ENCODE measurements at regions not wholly inside any gene's neighbourhood (a gene's known extent, or its start where the extent isn't known, plus 50 kb on each side); places are given as distances from the start of the nearest gene placed in this dataset.

DNA sequence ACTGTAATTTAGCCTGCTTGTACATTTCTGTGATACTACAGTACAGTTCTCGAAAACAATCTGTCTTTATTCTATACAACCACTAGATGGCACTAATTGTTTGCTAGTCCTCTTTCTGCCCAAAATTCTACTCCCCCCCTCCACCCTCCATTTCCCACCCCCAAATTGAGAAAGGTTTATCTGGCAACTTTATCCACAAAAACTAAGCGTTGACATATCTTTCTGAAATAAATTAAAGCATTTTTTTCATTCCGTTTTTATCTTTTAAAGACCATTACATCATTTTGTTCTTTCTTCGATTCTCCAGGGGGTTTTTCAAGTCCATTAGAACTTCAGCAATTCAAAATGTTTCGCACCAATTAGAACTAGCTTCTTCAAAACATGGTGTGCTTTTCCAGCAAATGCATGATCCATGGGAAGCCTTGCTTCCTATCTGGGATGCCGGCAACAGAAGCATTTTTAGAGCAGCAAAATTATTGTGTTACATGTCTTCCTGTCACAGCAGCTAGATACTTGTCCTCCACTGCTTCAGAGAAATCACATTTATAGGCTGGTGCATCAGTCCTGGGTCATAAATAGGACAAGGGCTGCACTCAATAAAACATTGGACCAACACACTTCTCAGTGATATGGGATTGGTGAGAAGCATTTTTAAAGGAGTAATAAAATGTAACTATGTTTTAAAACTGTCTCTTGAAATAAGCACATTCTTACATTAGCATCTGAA lies 241.3 kb downstream of the PAX3 start:
- H3K4me3 ChIP-seq (ENCODE audit: low read depth, low read length), result no peak overlapping the region
- TF ChIP-seq POLR2A (IDR thresholded peaks at IDR 0.05; ENCODE audit: extremely low read depth, insufficient read length), result no peak
- TF ChIP-seq, protein P1, sequence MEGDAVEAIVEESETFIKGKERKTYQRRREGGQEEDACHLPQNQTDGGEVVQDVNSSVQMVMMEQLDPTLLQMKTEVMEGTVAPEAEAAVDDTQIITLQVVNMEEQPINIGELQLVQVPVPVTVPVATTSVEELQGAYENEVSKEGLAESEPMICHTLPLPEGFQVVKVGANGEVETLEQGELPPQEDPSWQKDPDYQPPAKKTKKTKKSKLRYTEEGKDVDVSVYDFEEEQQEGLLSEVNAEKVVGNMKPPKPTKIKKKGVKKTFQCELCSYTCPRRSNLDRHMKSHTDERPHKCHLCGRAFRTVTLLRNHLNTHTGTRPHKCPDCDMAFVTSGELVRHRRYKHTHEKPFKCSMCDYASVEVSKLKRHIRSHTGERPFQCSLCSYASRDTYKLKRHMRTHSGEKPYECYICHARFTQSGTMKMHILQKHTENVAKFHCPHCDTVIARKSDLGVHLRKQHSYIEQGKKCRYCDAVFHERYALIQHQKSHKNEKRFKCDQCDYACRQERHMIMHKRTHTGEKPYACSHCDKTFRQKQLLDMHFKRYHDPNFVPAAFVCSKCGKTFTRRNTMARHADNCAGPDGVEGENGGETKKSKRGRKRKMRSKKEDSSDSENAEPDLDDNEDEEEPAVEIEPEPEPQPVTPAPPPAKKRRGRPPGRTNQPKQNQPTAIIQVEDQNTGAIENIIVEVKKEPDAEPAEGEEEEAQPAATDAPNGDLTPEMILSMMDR (IDR thresholded peaks at IDR 0.05; ENCODE audit: low read depth, low read length), result peak; percentile 19
- TF ChIP-seq, protein P2, sequence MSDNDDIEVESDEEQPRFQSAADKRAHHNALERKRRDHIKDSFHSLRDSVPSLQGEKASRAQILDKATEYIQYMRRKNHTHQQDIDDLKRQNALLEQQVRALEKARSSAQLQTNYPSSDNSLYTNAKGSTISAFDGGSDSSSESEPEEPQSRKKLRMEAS (IDR thresholded peaks at IDR 0.05; ENCODE audit: low read depth, low read length), result no peak
- TF ChIP-seq MYC (IDR thresholded peaks at IDR 0.05; ENCODE audit: low read depth, low read length), result no peak

DNA sequence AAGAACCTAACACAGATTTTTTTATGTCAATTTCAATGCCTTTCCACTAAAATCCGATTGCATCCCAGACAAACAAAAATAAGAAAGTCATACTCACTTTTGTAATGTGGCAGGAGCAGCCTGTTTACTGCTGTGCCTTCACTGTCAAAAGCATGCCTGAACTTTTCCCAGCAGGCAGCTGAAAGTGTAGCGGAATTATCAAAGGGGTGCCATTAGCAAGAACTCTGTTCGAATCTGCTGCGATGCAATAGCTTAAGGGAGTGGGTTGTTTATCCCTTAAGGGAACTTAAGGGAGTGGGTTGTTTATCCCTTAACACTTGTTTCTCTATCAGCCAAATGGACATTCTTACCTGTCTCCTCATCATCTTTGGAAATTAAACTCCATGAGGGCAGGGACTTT lies 243.5 kb downstream of the PAX3 start:
- TF ChIP-seq, protein P2 (IDR thresholded peaks at IDR 0.05; ENCODE audit: low read depth, low read length), result no peak
- TF ChIP-seq POLR2A (IDR thresholded peaks at IDR 0.05; ENCODE audit: extremely low read depth, insufficient read length) (no peak), MYC (IDR thresholded peaks at IDR 0.05; ENCODE audit: low read depth, low read length) (no peak)
- TF ChIP-seq, protein P1 (IDR thresholded peaks at IDR 0.05; ENCODE audit: low read depth, low read length), result no peak
- no peak overlapping the region for H3K4me3 ChIP-seq (ENCODE audit: low read depth, low read length)
- DNase-seq (ENCODE audit: low read depth), result no peak

More for the DNA sequence above, 241.3 kb downstream of the PAX3 start:
- DNase-seq (ENCODE audit: low read depth), result peak; percentile 45

DNA sequence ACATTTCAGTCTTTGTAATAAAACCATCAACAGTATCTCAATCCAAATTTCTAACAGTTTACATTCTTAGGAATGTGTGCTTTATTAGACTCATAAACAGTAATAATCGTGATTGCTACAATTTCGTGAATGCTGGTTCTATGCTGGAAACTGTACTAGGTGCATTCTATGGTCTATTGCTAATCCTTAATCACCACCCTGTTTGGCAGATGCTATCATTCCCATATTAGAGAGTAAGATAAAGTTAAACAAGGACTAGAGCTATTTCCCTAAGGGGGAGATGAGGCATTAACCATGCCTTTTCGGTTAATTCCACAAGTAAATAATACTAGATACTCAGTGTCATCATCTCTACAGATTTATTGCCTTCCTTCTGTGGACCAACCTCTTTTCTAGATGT lies 244.0 kb downstream of the PAX3 start:
- DNase-seq (ENCODE audit: low read depth), result no peak
- no peak overlapping the region for H3K4me3 ChIP-seq (ENCODE audit: low read depth, low read length)
- TF ChIP-seq MYC (IDR thresholded peaks at IDR 0.05; ENCODE audit: low read depth, low read length) (no peak), POLR2A (IDR thresholded peaks at IDR 0.05; ENCODE audit: extremely low read depth, insufficient read length) (no peak)
- TF ChIP-seq, protein P2 (IDR thresholded peaks at IDR 0.05; ENCODE audit: low read depth, low read length), result no peak

DNA sequence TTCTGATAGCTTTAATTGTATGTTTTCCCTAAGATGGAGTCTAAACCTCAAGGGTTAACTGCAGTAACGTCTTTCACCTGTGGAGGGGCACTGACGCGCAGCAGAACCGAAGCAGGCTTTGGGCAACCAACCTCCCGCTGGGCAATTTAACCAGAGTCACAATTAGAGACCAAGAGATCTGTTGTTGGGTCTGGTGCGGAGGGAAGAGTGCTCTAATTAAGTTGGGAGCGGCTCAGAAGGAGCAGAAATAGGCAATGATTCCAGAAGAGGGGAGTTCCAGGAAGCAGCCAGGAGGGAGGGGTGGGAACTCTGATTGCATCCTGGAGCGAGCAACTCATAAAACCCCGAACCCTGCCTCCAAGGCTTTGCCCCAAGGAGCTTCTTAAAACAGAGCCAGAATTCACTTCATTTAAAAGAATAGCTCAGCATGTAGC lies 245.8 kb downstream of the PAX3 start:
- peak; percentile 27 for DNase-seq (ENCODE audit: low read depth)

DNA sequence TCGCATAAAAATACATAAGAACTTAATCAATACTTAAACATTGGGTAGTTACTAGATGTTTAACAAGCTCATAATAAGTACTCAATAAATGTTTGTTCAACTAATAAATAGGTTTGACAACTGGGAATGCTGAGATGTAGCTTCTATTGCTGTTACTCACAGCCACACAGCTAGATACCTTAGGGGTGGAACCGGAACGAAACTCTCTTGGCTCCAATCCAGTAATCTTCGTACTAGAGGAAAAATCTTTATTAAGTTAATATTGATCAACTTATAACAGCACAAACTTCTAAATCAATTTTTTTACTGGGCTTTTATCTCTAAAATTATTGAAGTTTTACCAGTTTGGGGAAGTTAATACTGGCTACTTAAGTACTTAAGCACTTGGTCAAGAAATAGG lies 247.8 kb downstream of the PAX3 start:
- TF ChIP-seq, protein P2 (IDR thresholded peaks at IDR 0.05; ENCODE audit: low read depth, low read length), result no peak
- no peak for TF ChIP-seq MYC (IDR thresholded peaks at IDR 0.05; ENCODE audit: low read depth, low read length)
- TF ChIP-seq, protein P1 (IDR thresholded peaks at IDR 0.05; ENCODE audit: low read depth, low read length), result no peak
- no peak for TF ChIP-seq POLR2A (IDR thresholded peaks at IDR 0.05; ENCODE audit: extremely low read depth, insufficient read length)
- no peak overlapping the region for H3K4me3 ChIP-seq (ENCODE audit: low read depth, low read length)
- DNase-seq (ENCODE audit: low read depth), result no peak

More for the DNA sequence above, 245.8 kb downstream of the PAX3 start:
- H3K4me3 ChIP-seq (ENCODE audit: low read depth, low read length), result no peak overlapping the region
- TF ChIP-seq POLR2A (IDR thresholded peaks at IDR 0.05; ENCODE audit: extremely low read depth, insufficient read length), result no peak
- TF ChIP-seq, protein P1 (IDR thresholded peaks at IDR 0.05; ENCODE audit: low read depth, low read length), result peak; percentile 20
- TF ChIP-seq, protein P2 (IDR thresholded peaks at IDR 0.05; ENCODE audit: low read depth, low read length), result no peak

DNA sequence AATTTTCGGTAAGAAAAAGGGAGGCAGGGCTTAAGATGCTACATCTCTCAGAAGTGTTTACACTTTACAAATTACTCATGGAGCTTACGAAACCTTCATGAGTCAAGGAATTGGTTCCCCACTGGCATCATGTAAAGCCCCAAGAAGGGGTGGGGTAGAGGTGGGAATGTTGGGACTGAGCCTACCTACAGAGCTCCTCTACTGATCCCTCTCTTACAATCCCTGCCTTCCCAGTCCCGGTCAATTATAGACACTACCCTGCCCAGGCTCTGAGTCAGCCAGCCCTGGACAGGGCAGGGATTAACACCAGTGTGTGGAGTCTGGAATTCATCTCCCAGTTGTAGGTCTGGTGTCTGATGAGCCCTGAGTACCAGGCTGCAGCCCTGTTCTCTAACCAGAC lies 248.9 kb downstream of the PAX3 start:
- DNase-seq (ENCODE audit: low read depth), result no peak
- TF ChIP-seq, protein P1 (IDR thresholded peaks at IDR 0.05; ENCODE audit: low read depth, low read length), result no peak
- TF ChIP-seq POLR2A (IDR thresholded peaks at IDR 0.05; ENCODE audit: extremely low read depth, insufficient read length) (no peak), MYC (IDR thresholded peaks at IDR 0.05; ENCODE audit: low read depth, low read length) (no peak)
- TF ChIP-seq, protein P2 (IDR thresholded peaks at IDR 0.05; ENCODE audit: low read depth, low read length), result no peak
- no peak overlapping the region for H3K4me3 ChIP-seq (ENCODE audit: low read depth, low read length)
